ENCODE measurements at regions not wholly inside any gene's neighbourhood (a gene's known extent, or its start where the extent isn't known, plus 50 kb on each side); places are given as distances from the start of the nearest gene placed in this dataset.

DNA sequence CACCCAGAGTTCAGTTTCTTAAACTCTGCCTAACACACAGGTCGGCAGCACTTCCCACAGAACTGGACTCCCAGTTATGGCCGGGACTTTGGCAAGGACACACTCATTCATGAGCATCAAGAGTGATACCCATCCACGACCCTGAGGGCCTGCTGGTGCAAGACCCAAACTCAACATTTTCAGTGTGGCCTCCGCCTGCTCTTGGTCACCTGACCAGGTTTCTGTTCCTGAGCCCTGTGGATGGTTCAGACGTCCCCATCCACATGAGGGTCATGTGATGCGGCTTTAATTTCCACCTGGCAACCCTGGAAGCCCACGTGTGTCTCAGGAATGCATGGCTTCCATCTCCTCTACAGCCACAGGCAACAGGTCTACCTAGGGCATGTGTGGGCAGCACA, 245.3 kb downstream of the DLL1 start:
- H2BK15ac ChIP-seq (ENCODE audit: low read length): 0 out of 2 replicates have a peak overlapping the region, but pooled peaks have one; percentile 29
- WGBS, 2 experiments (ENCODE audit: extremely low coverage in 1 of 2, insufficient coverage in 1 of 2, insufficient read length in 1 of 2, insufficient replicate concordance in 2 of 2, low coverage in 1 of 2, low lambda C conversion rate in 2 of 2, missing lambda C conversion rate in 1 of 2): 86% methylated on average over 7 of the region's 7 CpGs; no CpG with 5 or more reads in 1 of the 2 experiments
- no peak overlapping the region for H2BK5ac ChIP-seq (ENCODE audit: low read depth, low read length)
- H3K27me3 ChIP-seq (replicated peaks in 1 of 4; ENCODE audit: control insufficient read depth in 3 of 4, extremely low read depth in 1 of 4, insufficient read depth in 3 of 4, low read length in 3 of 4): no peaks in the 10 kb centered on the region
- no peak overlapping the region for H4K91ac ChIP-seq (replicated peaks; ENCODE audit: insufficient read length, low read length)
- H3K4me3 ChIP-seq (ENCODE audit: extremely low read depth in 1 of 4, insufficient read depth in 2 of 4, low read depth in 3 of 4, low read length in 4 of 4): no peak overlapping the region
- H2BK120ac ChIP-seq (replicated peaks; ENCODE audit: low read depth, low read length): no peak overlapping the region
- no peak overlapping the region for H2BK12ac ChIP-seq (ENCODE audit: low read depth, low read length)
- H2BK20ac ChIP-seq (ENCODE audit: low read length): no peak overlapping the region
- no peak overlapping the region for H3K4ac ChIP-seq (replicated peaks; ENCODE audit: insufficient read length, low read depth, low read length)
- no peak overlapping the region for H4K5ac ChIP-seq (ENCODE audit: insufficient read length, low read depth, low read length)
- no peak overlapping the region for H3K9ac ChIP-seq (replicated peaks in 1 of 4; ENCODE audit: extremely low read depth in 1 of 4, low read depth in 3 of 4, low read length in 3 of 4)
- H4K20me1 ChIP-seq (replicated peaks in 1 of 2; ENCODE audit: control insufficient read depth in 1 of 2, insufficient read depth in 2 of 2, low read length in 2 of 2): no peaks in the 10 kb centered on the region
- no peaks in the 10 kb centered on the region for H3K9me3 ChIP-seq (ENCODE audit: insufficient read depth in 2 of 2, low read depth in 1 of 2, low read length in 1 of 2)
- H3K14ac ChIP-seq (ENCODE audit: insufficient read length): no peak overlapping the region
- no peaks in the 10 kb centered on the region for H3K79me1 ChIP-seq (ENCODE audit: low read depth, low read length)
- H3K27ac ChIP-seq (ENCODE audit: low read depth, low read length): no peak overlapping the region
- no peaks in the 10 kb centered on the region for H3K36me3 ChIP-seq (ENCODE audit: control insufficient read depth in 2 of 4, insufficient read depth in 4 of 4, low read length in 3 of 4)
- POLR2A ChIA-PET (ENCODE audit: partially characterized antibody): no interaction called here
- TF ChIP-seq MAFK (IDR thresholded peaks at IDR 0.05; ENCODE audit: low read depth, low read length) (no peak), TEAD4 (IDR thresholded peaks at IDR 0.05; ENCODE audit: low read depth, low read length) (no peak), CHD1 (IDR thresholded peaks at IDR 0.05; ENCODE audit: low read depth, low read length) (no peak), POLR2AphosphoS5 (IDR thresholded peaks at IDR 0.05; ENCODE audit: low read depth, low read length) (no peak), RFX5 (IDR thresholded peaks at IDR 0.05; ENCODE audit: borderline replicate concordance, low read depth, low read length) (no peak), EGR1 (IDR thresholded peaks at IDR 0.05; ENCODE audit: borderline replicate concordance, low read depth, low read length) (no peak), JUN (IDR thresholded peaks at IDR 0.05; ENCODE audit: low read depth, low read length) (no peak), SUZ12 (IDR thresholded peaks at IDR 0.05; ENCODE audit: low read length) (no peak), KDM4A (IDR thresholded peaks at IDR 0.05; ENCODE audit: low read depth, low read length, severe bottlenecking) (no peak)
- DNase-seq (ENCODE audit: low read depth in 1 of 2, low spot score in 2 of 2) (no peak), FAIRE-seq (no peak)
- H3K56ac ChIP-seq (replicated peaks; ENCODE audit: insufficient read length, low read depth, low read length): no peak overlapping the region
- no peak overlapping the region for H3K4me2 ChIP-seq (ENCODE audit: insufficient read depth in 1 of 2, low read depth in 2 of 2, low read length in 2 of 2)
- H3K4me1 ChIP-seq (replicated peaks in 1 of 4; ENCODE audit: control insufficient read depth in 3 of 4, insufficient read depth in 4 of 4, low read length in 3 of 4): peaks cover 0 to 4% (median 2%) of the 10 kb centered on the region in 4 experiments; a peak in 3 of 7 replicates
- CTCF ChIA-PET (ENCODE audit: partially characterized antibody): no interaction called here
- H2AFZ ChIP-seq (ENCODE audit: low read length): no peak overlapping the region
- no peak overlapping the region for H3K23ac ChIP-seq (ENCODE audit: insufficient read length)
- no peaks in the 10 kb centered on the region for H3K79me2 ChIP-seq (ENCODE audit: control insufficient read depth in 1 of 2, insufficient read depth in 2 of 2, low read length in 2 of 2)
- no peaks in the 10 kb centered on the region for H3K23me2 ChIP-seq (ENCODE audit: low read depth, low read length)
- no peak overlapping the region for H2AK5ac ChIP-seq (ENCODE audit: low read depth, low read length)
- no peak overlapping the region for H3K18ac ChIP-seq (ENCODE audit: extremely low read depth, low read length)
- no peak overlapping the region for H4K8ac ChIP-seq (ENCODE audit: extremely low read depth, insufficient read depth, low read length)

All from H1 (cell line).